Adrenal gland (tissue), 9 donors: ENCODE measurements at regions not wholly inside any gene's neighbourhood (a gene's known extent, or its start where the extent isn't known, plus 50 kb on each side); places are given as distances from the start of the nearest gene placed in this dataset.

Experiments
- DNase-seq, 7 donors: peaks; one replicate each; pipeline ENCODE4 v3.0.0-alpha.2; 2019 to 2020
- H3K27ac ChIP-seq, 5 donors: fragments of 200-600 bp; sonication (generic) in 4 of 5; 1 replicate in 3 of 5; 2 replicates in 2 of 5; pipeline versions ENCODE4 v1.5.1 to v1.8.0; 2016 to 2020; ENCODE audit warnings: mild to moderate bottlenecking in 1 of 5
- H3K27me3 ChIP-seq: fragments of 200-600 bp; 2 replicates; pipeline ENCODE4 v1.8.0; 2021
- H3K36me3 ChIP-seq, 2 donors: fragments of 200-600 bp; replicated peaks in 1 of 2; 1 replicate in 1 of 2; 2 replicates in 1 of 2; pipeline versions ENCODE4 v1.5.1 to v1.8.0; 2018 to 2022
- H3K4me1 ChIP-seq, 2 donors: fragments of 200-600 bp; replicated peaks in 1 of 2; 1 replicate in 1 of 2; 2 replicates in 1 of 2; pipeline versions ENCODE4 v1.5.1 to v1.8.0; 2018 to 2021
- H3K4me3 ChIP-seq, 4 donors: fragments of 200-600 bp; sonication (generic) in 3 of 4; one replicate each; pipeline ENCODE4 v1.5.1; 2016 to 2018
- H3K9me3 ChIP-seq, 3 donors: fragments of 200-600 bp; sonication (generic) in 1 of 3; replicated peaks in 1 of 3; 1 replicate in 2 of 3; 2 replicates in 1 of 3; pipeline versions ENCODE4 v1.5.1 to v1.8.0; 2016 to 2021
- CTCF ChIP-seq, 6 experiments: fragments of 450-650 bp in 4 of 6; fragments of 200-600 bp in 2 of 6; sonication (generic) in 1 of 6; IDR thresholded peaks; 1 replicate in 5 of 6; 2 replicates in 1 of 6; pipeline versions ENCODE4 v1.5.1 to v1.8.0; 2016 to 2021; ENCODE audit warnings: antibody characterized with exemption in 6 of 6, mild to moderate bottlenecking in 2 of 6, moderate library complexity in 1 of 6
- POLR2A ChIP-seq, 2 donors: fragments of 450-650 bp; IDR thresholded peaks; one replicate each; pipeline ENCODE4 v1.6.1; 2017; ENCODE audit warnings: antibody characterized with exemption in 2 of 2, mild to moderate bottlenecking in 2 of 2, moderate library complexity in 1 of 2
- WGBS, 4 donors: extraction: QIAGEN DNeasy Blood & Tissue Kit in 2 of 4; methylation state at CpG; one replicate each; pipeline versions ENCODE4 v1.1.5 to v1.1.7; 2013 to 2017; 5-methylcytosine and 5-hydroxymethylcytosine counted together
- intact Hi-C, 2 donors: fragments of 100-400 bp; cut with DNase I; formaldehyde crosslinking; loops; one replicate each; pipeline versions ENCODE4 v1.14.1 to v1.15.0; 2022 to 2023
- donor health status: healthy with polysubstance abuse.
- donor health status: Bipolar disorder and iron deficiency.
- donor health status: DM: yes; HTN: yes; CAD: no.
- donor health status: DM: no; HTN: no; CAD: no.
- donor health status: DM: no; HTN: no; CAD: no.

DNA sequence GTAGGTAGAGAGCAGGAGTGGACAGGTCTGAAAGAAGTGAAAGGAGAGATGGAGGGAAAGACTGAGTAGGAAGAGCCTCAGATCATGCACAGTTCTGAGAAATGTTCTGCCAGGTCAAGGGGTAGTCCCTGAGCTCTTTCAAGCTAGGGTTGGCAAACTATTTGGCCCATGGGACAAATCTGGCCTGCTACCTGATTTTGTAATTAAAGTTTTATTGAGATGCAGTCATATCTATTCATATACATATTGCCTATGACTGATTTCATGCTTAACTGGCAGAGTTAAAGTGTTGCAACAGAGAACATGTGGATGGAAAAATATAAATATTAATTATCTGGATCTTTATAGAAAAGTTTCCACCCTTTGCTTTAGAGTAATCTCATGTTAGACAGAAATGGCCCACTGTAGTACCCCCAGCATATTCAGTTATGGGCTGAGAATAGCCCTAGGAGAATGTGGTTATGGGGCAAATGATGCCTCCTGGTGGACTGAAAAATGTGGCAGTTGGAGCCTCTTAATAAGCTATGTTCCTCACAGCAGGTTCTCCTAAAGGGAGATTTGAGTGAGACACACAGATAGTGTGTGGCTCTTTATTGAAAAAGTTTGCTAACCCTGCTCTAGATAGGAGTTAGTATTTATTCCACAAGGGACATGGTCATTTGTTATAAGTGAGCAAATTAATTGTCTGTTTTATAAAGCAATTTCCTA, 476.9 kb downstream of the LRIG3 start:
- H3K27ac ChIP-seq, result no peak overlapping the region
- peak in 6 of 7 donors; percentile 14 to 61 (median 28) for DNase-seq
- no peak overlapping the region for H3K4me3 ChIP-seq
- TF ChIP-seq POLR2A (IDR thresholded peaks at IDR 0.05), result no peak
- peak; percentile 21 to 60 (median 53) for TF ChIP-seq CTCF (IDR thresholded peaks at IDR 0.05)
- H3K27me3 ChIP-seq, result no peaks in the 10 kb centered on the region
- no peaks in the 10 kb centered on the region for H3K9me3 ChIP-seq
- no peaks in the 10 kb centered on the region for H3K4me1 ChIP-seq
- H3K36me3 ChIP-seq, result no peaks in the 10 kb centered on the region
- intact Hi-C loops, result loop anchor here in 1 of 2 donors (10.0 kb wide), 1 partner anchor 99 kb away; no protein-coding TSS in a partner anchor

GRCh38 chr12:58443981-58444371, 476.3 kb downstream of the LRIG3 start:
- no peak for DNase-seq
- Histone ChIP-seq H3K36me3 (no peaks in the 10 kb centered on the region), H3K27me3 (no peaks in the 10 kb centered on the region), H3K27ac (no peak overlapping the region), H3K9me3 (no peaks in the 10 kb centered on the region), H3K4me1 (no peaks in the 10 kb centered on the region), H3K4me3 (no peak overlapping the region)
- WGBS, 4 donors, result 86 to 91% (median 89%) methylated on average over 8 of the region's 8 CpGs
- intact Hi-C loops, result loop anchor here in 1 of 2 donors (10.0 kb wide), 1 partner anchor 99 kb away; no protein-coding TSS in a partner anchor
- TF ChIP-seq POLR2A (IDR thresholded peaks at IDR 0.05) (no peak), CTCF (IDR thresholded peaks at IDR 0.05) (no peak)

- Histone ChIP-seq H3K27me3 (no peaks in the 10 kb centered on the region), H3K4me3 (no peak overlapping the region), H3K36me3 (no peaks in the 10 kb centered on the region), H3K27ac (no peak overlapping the region), H3K9me3 (no peaks in the 10 kb centered on the region), H3K4me1 (peaks cover 0 to 8% of the 10 kb centered on the region in 2 donors)
- TF ChIP-seq CTCF (IDR thresholded peaks at IDR 0.05) (no peak), POLR2A (IDR thresholded peaks at IDR 0.05) (no peak)
- DNase-seq, result peak in 6 of 7 donors; percentile 14 to 62 (median 28)
- intact Hi-C loops, result no loop called here
- 44 to 61% (median 60%) methylated on average over 2 of the region's 2 CpGs for WGBS, 4 donors
These were observed 469.3 kb downstream of the LRIG3 start for GRCh38 chr12:58450868-58451482.

GRCh38 chr12:58452546-58452945, 467.8 kb downstream of the LRIG3 start:
- no peak for TF ChIP-seq CTCF (IDR thresholded peaks at IDR 0.05)
- no peak for TF ChIP-seq POLR2A (IDR thresholded peaks at IDR 0.05)
- H3K36me3 ChIP-seq, result no peaks in the 10 kb centered on the region
- intact Hi-C loops, result no loop called here
- no peak overlapping the region for H3K4me3 ChIP-seq
- H3K27me3 ChIP-seq, result no peaks in the 10 kb centered on the region
- H3K9me3 ChIP-seq, result no peaks in the 10 kb centered on the region
- WGBS, 4 donors, result 46 to 97% (median 86%) methylated on average over 2 of the region's 2 CpGs
- peaks cover 0 to 8% of the 10 kb centered on the region in 2 donors for H3K4me1 ChIP-seq
- H3K27ac ChIP-seq, result no peak overlapping the region
- DNase-seq, result no peak
